Tibial artery (tissue), 4 donors: ENCODE measurements at regions not wholly inside any gene's neighbourhood (a gene's known extent, or its start where the extent isn't known, plus 50 kb on each side); places are given as distances from the start of the nearest gene placed in this dataset.

Source experiments
- DNase-seq, 2 donors: peaks; one replicate each; pipeline ENCODE4 v3.0.0-alpha.2; 2019
- H3K27ac ChIP-seq, 2 donors: fragments of 200-600 bp; sonication (generic) in 1 of 2; 1 replicate in 1 of 2; 2 replicates in 1 of 2; pipeline ENCODE4 v1.5.1; 2018 to 2019; ENCODE audit warnings: mild to moderate bottlenecking in 1 of 2
- H3K27me3 ChIP-seq, 2 donors: fragments of 200-600 bp; sonication (generic) in 1 of 2; one replicate each; pipeline versions ENCODE4 v1.5.1 to v1.6.0; 2016 to 2019
- H3K36me3 ChIP-seq, 3 donors: fragments of 200-600 bp; sonication (generic) in 2 of 3; one replicate each; pipeline ENCODE4 v1.5.1; 2016 to 2019; ENCODE audit warnings: mild to moderate bottlenecking in 2 of 3
- H3K4me1 ChIP-seq, 4 donors: fragments of 200-600 bp; sonication (generic) in 2 of 4; 1 replicate in 3 of 4; 2 replicates in 1 of 4; pipeline ENCODE4 v1.5.1; 2016 to 2019
- H3K4me3 ChIP-seq, 2 donors: fragments of 200-600 bp; sonication (generic) in 1 of 2; 1 replicate in 1 of 2; 2 replicates in 1 of 2; pipeline ENCODE4 v1.5.1; 2018 to 2019; ENCODE audit warnings: mild to moderate bottlenecking in 2 of 2
- H3K9me3 ChIP-seq, 3 donors: fragments of 200-600 bp; sonication (generic) in 1 of 3; one replicate each; pipeline ENCODE4 v1.5.1; 2016 to 2019
- intact Hi-C: fragments of 100-400 bp; cut with DNase I; formaldehyde crosslinking; loops from one replicate; pipeline ENCODE4 v1.15.0; 2023; ENCODE audit warnings: low total_unique reads
- TF ChIP-seq, protein P1 (sequence below), 2 experiments: fragments of 200-600 bp in 1 of 2; fragments of 450-650 bp in 1 of 2; IDR thresholded peaks; one replicate each; pipeline ENCODE4 v1.5.1; 2017 to 2019; ENCODE audit warnings: antibody characterized with exemption in 2 of 2, mild to moderate bottlenecking in 1 of 2, moderate library complexity in 1 of 2

DNA sequence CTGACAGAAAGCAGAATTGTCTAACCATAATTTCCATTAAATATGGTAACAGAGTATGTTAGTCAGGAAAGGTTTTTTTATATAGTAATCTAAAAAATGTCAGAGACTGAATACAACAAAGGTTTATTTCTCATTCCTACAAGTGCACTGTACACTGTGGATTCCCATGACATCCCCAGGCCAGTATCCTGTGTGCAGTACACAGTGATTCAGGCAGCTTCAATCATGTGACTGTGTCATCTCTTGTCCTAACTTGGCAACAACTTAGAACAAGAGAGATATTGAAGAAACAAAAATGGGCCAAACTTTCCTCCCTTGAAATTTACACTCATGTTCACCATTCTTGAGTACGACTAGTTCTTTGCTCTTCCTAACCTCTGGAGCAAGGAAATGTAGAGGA lies 189.8 kb upstream of the SEMA3A start:
- intact Hi-C loops = no loop called here

GRCh38 chr7:84379446-84379845 lies 184.9 kb upstream of the SEMA3A start:
- no peaks in the 10 kb centered on the region for H3K27me3 ChIP-seq
- no peak overlapping the region for H3K27ac ChIP-seq
- no peaks in the 10 kb centered on the region for H3K36me3 ChIP-seq
- H3K4me1 ChIP-seq = no peaks in the 10 kb centered on the region
- TF ChIP-seq, protein P1, sequence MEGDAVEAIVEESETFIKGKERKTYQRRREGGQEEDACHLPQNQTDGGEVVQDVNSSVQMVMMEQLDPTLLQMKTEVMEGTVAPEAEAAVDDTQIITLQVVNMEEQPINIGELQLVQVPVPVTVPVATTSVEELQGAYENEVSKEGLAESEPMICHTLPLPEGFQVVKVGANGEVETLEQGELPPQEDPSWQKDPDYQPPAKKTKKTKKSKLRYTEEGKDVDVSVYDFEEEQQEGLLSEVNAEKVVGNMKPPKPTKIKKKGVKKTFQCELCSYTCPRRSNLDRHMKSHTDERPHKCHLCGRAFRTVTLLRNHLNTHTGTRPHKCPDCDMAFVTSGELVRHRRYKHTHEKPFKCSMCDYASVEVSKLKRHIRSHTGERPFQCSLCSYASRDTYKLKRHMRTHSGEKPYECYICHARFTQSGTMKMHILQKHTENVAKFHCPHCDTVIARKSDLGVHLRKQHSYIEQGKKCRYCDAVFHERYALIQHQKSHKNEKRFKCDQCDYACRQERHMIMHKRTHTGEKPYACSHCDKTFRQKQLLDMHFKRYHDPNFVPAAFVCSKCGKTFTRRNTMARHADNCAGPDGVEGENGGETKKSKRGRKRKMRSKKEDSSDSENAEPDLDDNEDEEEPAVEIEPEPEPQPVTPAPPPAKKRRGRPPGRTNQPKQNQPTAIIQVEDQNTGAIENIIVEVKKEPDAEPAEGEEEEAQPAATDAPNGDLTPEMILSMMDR (IDR thresholded peaks at IDR 0.05) = no peak
- intact Hi-C loops = no loop called here
- no peak overlapping the region for H3K4me3 ChIP-seq
- no peak for DNase-seq
- H3K9me3 ChIP-seq = no peaks in the 10 kb centered on the region

More for the DNA sequence above, 189.8 kb upstream of the SEMA3A start:
- Histone ChIP-seq H3K36me3 (no peaks in the 10 kb centered on the region), H3K4me1 (no peaks in the 10 kb centered on the region), H3K9me3 (no peaks in the 10 kb centered on the region), H3K4me3 (no peak overlapping the region), H3K27ac (no peak overlapping the region), H3K27me3 (no peaks in the 10 kb centered on the region)
- DNase-seq = no peak
- TF ChIP-seq, protein P1 (IDR thresholded peaks at IDR 0.05) = no peak

- Histone ChIP-seq H3K9me3 (no peaks in the 10 kb centered on the region), H3K4me3 (no peak overlapping the region), H3K4me1 (no peaks in the 10 kb centered on the region), H3K36me3 (no peaks in the 10 kb centered on the region), H3K27ac (no peak overlapping the region), H3K27me3 (no peaks in the 10 kb centered on the region)
- intact Hi-C loops = no loop called here
- DNase-seq = no peak
- TF ChIP-seq, protein P1 (IDR thresholded peaks at IDR 0.05) = no peak
These were observed 178.1 kb upstream of the SEMA3A start for GRCh38 chr7:84372712-84373111.

- Histone ChIP-seq H3K9me3 (no peaks in the 10 kb centered on the region), H3K4me3 (no peak overlapping the region), H3K4me1 (no peaks in the 10 kb centered on the region), H3K27ac (no peak overlapping the region), H3K36me3 (no peaks in the 10 kb centered on the region), H3K27me3 (no peaks in the 10 kb centered on the region)
- intact Hi-C loops = no loop called here
- TF ChIP-seq, protein P1 (IDR thresholded peaks at IDR 0.05) = no peak
- DNase-seq = no peak
These were observed 177.6 kb upstream of the SEMA3A start for GRCh38 chr7:84372155-84372621.

DNA sequence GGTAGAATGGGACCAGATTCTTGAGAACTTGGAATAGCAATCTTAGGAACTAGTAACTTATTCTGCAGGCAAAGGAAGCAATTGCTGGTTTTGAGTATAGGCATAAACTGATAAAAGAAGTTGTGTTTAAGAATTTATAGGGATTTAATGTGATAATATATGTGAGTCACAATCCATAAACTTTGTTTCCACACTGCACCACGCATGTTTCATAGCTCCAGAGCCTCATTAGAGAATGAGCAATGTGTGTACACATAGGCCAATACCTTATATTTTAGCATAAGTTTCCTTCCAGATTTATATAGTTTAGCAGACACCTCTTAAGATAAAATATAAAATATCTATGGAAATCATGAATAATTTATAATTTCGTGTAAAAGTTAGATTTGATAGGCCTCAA lies 175.5 kb upstream of the SEMA3A start:
- DNase-seq = no peak
- intact Hi-C loops = no loop called here
- H3K4me3 ChIP-seq = no peak overlapping the region
- TF ChIP-seq, protein P1 (IDR thresholded peaks at IDR 0.05) = no peak
- H3K27me3 ChIP-seq = no peaks in the 10 kb centered on the region
- H3K36me3 ChIP-seq = no peaks in the 10 kb centered on the region
- H3K4me1 ChIP-seq = no peaks in the 10 kb centered on the region
- no peak overlapping the region for H3K27ac ChIP-seq
- H3K9me3 ChIP-seq = no peaks in the 10 kb centered on the region

GRCh38 chr7:84368122-84368521 lies 173.5 kb upstream of the SEMA3A start:
- H3K27ac ChIP-seq = no peak overlapping the region
- H3K36me3 ChIP-seq = no peaks in the 10 kb centered on the region
- TF ChIP-seq, protein P1 (IDR thresholded peaks at IDR 0.05) = no peak
- no peak overlapping the region for H3K4me3 ChIP-seq
- no peaks in the 10 kb centered on the region for H3K9me3 ChIP-seq
- no peak for DNase-seq
- H3K4me1 ChIP-seq = no peaks in the 10 kb centered on the region
- no peaks in the 10 kb centered on the region for H3K27me3 ChIP-seq
- intact Hi-C loops = no loop called here
